HG03196 (cell line): ENCODE measurements at regions not wholly inside any gene's neighbourhood (a gene's known extent, or its start where the extent isn't known, plus 50 kb on each side); places are given as distances from the start of the nearest gene placed in this dataset.

Experiments
- ATAC-seq: cut with Tn5 transposase; IDR thresholded peaks from one replicate; pipeline ENCODE4 v1.9.1; 2021; ENCODE audit not compliant: unreplicated experiment

GRCh38 chr7:47191316-47191715 is 390.6 kb downstream of the TNS3 start:
- ATAC-seq = no peak

GRCh38 chr7:47190462-47190861 is 391.4 kb downstream of the TNS3 start:
- ATAC-seq = no peak

- no peak for ATAC-seq
Measured at GRCh38 chr7:47188653-47189315, 393.1 kb downstream of the TNS3 start.

GRCh38 chr7:47188136-47188535 is 393.8 kb downstream of the TNS3 start:
- no peak for ATAC-seq

- ATAC-seq = peak; percentile 95
Measured at GRCh38 chr7:47186316-47186715, 395.6 kb downstream of the TNS3 start.

GRCh38 chr7:47185839-47186238 is 396.1 kb downstream of the TNS3 start:
- ATAC-seq = no peak

- no peak for ATAC-seq
Measured at GRCh38 chr7:47185170-47185569, 396.7 kb downstream of the TNS3 start.

- ATAC-seq = no peak
Measured at GRCh38 chr7:47183862-47184590, 397.9 kb downstream of the TNS3 start.

GRCh38 chr7:47181746-47182361 is 400.1 kb downstream of the TNS3 start:
- ATAC-seq = no peak

GRCh38 chr7:47180516-47180826 is 401.4 kb downstream of the TNS3 start:
- no peak for ATAC-seq

GRCh38 chr7:47179812-47180515 is 401.9 kb downstream of the TNS3 start:
- ATAC-seq = peak; percentile 61

GRCh38 chr7:47172602-47173539 is 409.0 kb downstream of the TNS3 start:
- ATAC-seq = peak; percentile 91

GRCh38 chr7:47170516-47170915 is 411.4 kb downstream of the TNS3 start:
- ATAC-seq = no peak

GRCh38 chr7:47154791-47155190 is 427.1 kb downstream of the TNS3 start:
- no peak for ATAC-seq

- ATAC-seq = no peak
Measured at GRCh38 chr7:47153576-47153975, 428.3 kb downstream of the TNS3 start.

- no peak for ATAC-seq
Measured at GRCh38 chr7:47153058-47153457, 428.9 kb downstream of the TNS3 start.

GRCh38 chr7:47152307-47152706 is 429.6 kb downstream of the TNS3 start:
- no peak for ATAC-seq

GRCh38 chr7:47150497-47151260 is 431.2 kb downstream of the TNS3 start:
- ATAC-seq = no peak

- ATAC-seq = peak; percentile 14
Measured at GRCh38 chr7:47149971-47150370, 431.9 kb downstream of the TNS3 start.
